CD4-positive, alpha-beta T cell treated with Interleukin-1 beta for 1 hour (primary cell): ENCODE measurements at regions not wholly inside any gene's neighbourhood (a gene's known extent, or its start where the extent isn't known, plus 50 kb on each side); places are given as distances from the start of the nearest gene placed in this dataset.

Experiments
- DNase-seq, 2 donors: peaks; one replicate each; pipeline ENCODE4 v3.0.0-alpha.2; 2020 to 2022

- no peak for DNase-seq
These were observed 71.9 kb upstream of the PRDX6 start for GRCh38 chr1:173405281-173405680.

GRCh38 chr1:173405834-173406233 lies 71.3 kb upstream of the PRDX6 start:
- DNase-seq: no peak

- DNase-seq: peak in 1 of 2 donors; percentile 19
These were observed 70.3 kb upstream of the PRDX6 start for GRCh38 chr1:173406783-173407230.

- no peak for DNase-seq
These were observed 69.3 kb upstream of the PRDX6 start for GRCh38 chr1:173407846-173408245.

GRCh38 chr1:173408886-173409285 lies 68.2 kb upstream of the PRDX6 start:
- no peak for DNase-seq

GRCh38 chr1:173409613-173410012 lies 67.5 kb upstream of the PRDX6 start:
- DNase-seq: peak in 1 of 2 donors; percentile 54

GRCh38 chr1:173410133-173410793 lies 66.9 kb upstream of the PRDX6 start:
- DNase-seq: peak in 1 of 2 donors; percentile 13

- peak; percentile 17 to 61 for DNase-seq
These were observed 66.3 kb upstream of the PRDX6 start for GRCh38 chr1:173410794-173411236.

- DNase-seq: no peak
These were observed 65.0 kb upstream of the PRDX6 start for GRCh38 chr1:173411835-173412742.

- DNase-seq: no peak
These were observed 63.8 kb upstream of the PRDX6 start for GRCh38 chr1:173413271-173413707.

GRCh38 chr1:173414136-173414535 lies 63.0 kb upstream of the PRDX6 start:
- peak in 1 of 2 donors; percentile 12 for DNase-seq

- DNase-seq: no peak
These were observed 62.5 kb upstream of the PRDX6 start for GRCh38 chr1:173414539-173415226.

GRCh38 chr1:173415490-173415889 lies 61.6 kb upstream of the PRDX6 start:
- DNase-seq: no peak

GRCh38 chr1:173415905-173416450 lies 61.2 kb upstream of the PRDX6 start:
- DNase-seq: no peak

- no peak for DNase-seq
These were observed 59.6 kb upstream of the PRDX6 start for GRCh38 chr1:173417563-173417962.

- peak in 1 of 2 donors; percentile 35 for DNase-seq
These were observed 58.8 kb upstream of the PRDX6 start for GRCh38 chr1:173418107-173418985.

GRCh38 chr1:173420330-173420806 lies 56.8 kb upstream of the PRDX6 start:
- peak; percentile 63 to 76 for DNase-seq

- DNase-seq: no peak
These were observed 55.8 kb upstream of the PRDX6 start for GRCh38 chr1:173421286-173421685.

GRCh38 chr1:173421789-173422188 lies 55.3 kb upstream of the PRDX6 start:
- DNase-seq: no peak

- DNase-seq: peak in 1 of 2 donors; percentile 53
These were observed 54.6 kb upstream of the PRDX6 start for GRCh38 chr1:173422456-173422976.

- no peak for DNase-seq
These were observed 53.8 kb upstream of the PRDX6 start for GRCh38 chr1:173423291-173423690.
